ENCODE measurements at regions not wholly inside any gene's neighbourhood (a gene's known extent, or its start where the extent isn't known, plus 50 kb on each side); places are given as distances from the start of the nearest gene placed in this dataset.
A peak's percentile ranks its signal among the peaks of the same experiment; 100 is the strongest.

DNA sequence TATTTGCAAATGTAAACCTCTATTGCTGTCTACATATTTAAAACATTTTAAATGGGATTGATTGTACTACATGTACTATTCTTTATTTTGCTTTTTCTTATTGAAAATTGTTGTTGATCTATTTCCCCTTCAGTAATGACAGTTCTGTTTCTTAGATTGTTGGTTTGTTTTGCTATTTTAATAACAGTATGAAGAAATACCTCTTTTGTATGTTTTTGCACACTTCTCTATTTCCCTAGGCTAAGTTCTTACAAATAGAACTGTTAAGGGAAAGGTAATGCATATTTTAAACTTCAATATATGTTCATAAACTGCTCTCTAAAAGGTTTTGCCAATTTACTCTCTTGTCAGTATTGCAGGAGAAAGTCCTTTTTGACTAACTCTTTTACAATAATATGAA is 195.0 kb upstream of the PRPS1L1 start:
- no peak for DNase-seq (ENCODE audit: low read depth)
- no peak overlapping the region for H3K4me3 ChIP-seq (ENCODE audit: low read depth, low read length)
- TF ChIP-seq, protein P1, sequence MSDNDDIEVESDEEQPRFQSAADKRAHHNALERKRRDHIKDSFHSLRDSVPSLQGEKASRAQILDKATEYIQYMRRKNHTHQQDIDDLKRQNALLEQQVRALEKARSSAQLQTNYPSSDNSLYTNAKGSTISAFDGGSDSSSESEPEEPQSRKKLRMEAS (IDR thresholded peaks at IDR 0.05; ENCODE audit: low read depth, low read length): no peak
- TF ChIP-seq MYC (IDR thresholded peaks at IDR 0.05; ENCODE audit: low read depth, low read length) (no peak), POLR2A (IDR thresholded peaks at IDR 0.05; ENCODE audit: extremely low read depth, insufficient read length) (no peak)
- TF ChIP-seq, protein P2, sequence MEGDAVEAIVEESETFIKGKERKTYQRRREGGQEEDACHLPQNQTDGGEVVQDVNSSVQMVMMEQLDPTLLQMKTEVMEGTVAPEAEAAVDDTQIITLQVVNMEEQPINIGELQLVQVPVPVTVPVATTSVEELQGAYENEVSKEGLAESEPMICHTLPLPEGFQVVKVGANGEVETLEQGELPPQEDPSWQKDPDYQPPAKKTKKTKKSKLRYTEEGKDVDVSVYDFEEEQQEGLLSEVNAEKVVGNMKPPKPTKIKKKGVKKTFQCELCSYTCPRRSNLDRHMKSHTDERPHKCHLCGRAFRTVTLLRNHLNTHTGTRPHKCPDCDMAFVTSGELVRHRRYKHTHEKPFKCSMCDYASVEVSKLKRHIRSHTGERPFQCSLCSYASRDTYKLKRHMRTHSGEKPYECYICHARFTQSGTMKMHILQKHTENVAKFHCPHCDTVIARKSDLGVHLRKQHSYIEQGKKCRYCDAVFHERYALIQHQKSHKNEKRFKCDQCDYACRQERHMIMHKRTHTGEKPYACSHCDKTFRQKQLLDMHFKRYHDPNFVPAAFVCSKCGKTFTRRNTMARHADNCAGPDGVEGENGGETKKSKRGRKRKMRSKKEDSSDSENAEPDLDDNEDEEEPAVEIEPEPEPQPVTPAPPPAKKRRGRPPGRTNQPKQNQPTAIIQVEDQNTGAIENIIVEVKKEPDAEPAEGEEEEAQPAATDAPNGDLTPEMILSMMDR (IDR thresholded peaks at IDR 0.05; ENCODE audit: low read depth, low read length): no peak

DNA sequence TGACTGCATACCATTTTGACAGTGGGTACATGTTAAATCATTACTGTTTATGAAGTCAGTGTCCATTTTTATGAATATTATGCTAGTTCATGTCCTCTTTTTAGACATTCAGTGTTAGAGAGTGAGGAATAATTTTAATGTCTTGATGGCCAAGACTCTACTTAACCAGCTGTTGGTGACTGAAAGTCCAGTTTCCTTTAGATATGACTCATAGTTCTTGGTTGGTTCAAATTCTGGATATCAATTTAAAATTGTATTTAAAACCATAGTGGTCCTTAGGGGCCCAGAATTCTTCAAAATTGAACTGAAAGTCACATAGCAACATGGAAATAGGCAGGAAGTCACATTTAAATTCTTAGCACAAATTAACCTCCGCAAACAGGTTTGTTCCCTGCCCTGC is 196.5 kb upstream of the PRPS1L1 start:
- H3K4me3 ChIP-seq (ENCODE audit: low read depth, low read length): no peak overlapping the region
- TF ChIP-seq, protein P2 (IDR thresholded peaks at IDR 0.05; ENCODE audit: low read depth, low read length): no peak
- TF ChIP-seq, protein P1 (IDR thresholded peaks at IDR 0.05; ENCODE audit: low read depth, low read length): no peak
- TF ChIP-seq MYC (IDR thresholded peaks at IDR 0.05; ENCODE audit: low read depth, low read length) (no peak), POLR2A (IDR thresholded peaks at IDR 0.05; ENCODE audit: extremely low read depth, insufficient read length) (no peak)
- DNase-seq (ENCODE audit: low read depth): no peak

DNA sequence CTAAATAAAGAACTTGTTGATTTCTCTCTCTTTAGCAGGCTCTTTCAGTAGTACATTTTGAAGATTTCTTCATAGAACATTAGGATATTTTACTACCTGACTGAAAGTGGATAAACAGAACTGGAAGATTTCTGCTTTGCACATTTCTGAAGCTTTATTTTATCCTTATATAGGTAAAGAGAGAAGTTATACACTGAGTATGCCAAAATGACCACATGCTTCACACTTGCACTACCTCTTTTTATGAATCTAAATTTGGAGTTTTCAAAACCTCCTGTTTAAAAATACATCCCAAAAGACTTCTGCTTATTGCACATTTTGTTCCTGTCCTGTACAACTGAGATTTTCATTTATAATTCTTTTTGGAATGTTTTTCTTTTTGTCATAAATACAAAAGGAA is 197.4 kb upstream of the PRPS1L1 start:
- DNase-seq (ENCODE audit: low read depth): peak; percentile 8
- TF ChIP-seq POLR2A (IDR thresholded peaks at IDR 0.05; ENCODE audit: extremely low read depth, insufficient read length): no peak
- TF ChIP-seq, protein P2 (IDR thresholded peaks at IDR 0.05; ENCODE audit: low read depth, low read length): no peak
- TF ChIP-seq, protein P1 (IDR thresholded peaks at IDR 0.05; ENCODE audit: low read depth, low read length): no peak
- TF ChIP-seq MYC (IDR thresholded peaks at IDR 0.05; ENCODE audit: low read depth, low read length): no peak
- H3K4me3 ChIP-seq (ENCODE audit: low read depth, low read length): no peak overlapping the region

DNA sequence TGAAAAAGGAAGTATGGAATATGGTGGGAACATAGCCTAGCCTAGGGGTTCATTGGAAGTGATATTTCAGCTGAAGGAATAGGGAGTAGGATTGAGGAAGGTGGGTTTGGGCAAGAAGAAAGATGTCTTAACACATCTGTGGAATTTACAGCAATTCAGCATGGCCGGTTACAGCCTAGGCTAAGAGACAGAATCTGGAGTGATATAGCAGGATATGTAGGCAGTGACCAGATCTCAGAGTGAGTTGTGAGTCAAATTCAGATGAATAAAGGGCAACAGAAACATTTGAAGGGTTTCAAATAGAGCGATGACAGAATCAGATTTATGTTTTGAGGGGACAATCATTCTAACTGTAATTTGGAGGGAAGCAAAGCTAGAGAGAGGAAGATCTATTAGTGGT is 199.0 kb upstream of the PRPS1L1 start:
- TF ChIP-seq POLR2A (IDR thresholded peaks at IDR 0.05; ENCODE audit: extremely low read depth, insufficient read length): no peak
- TF ChIP-seq MYC (IDR thresholded peaks at IDR 0.05; ENCODE audit: low read depth, low read length): no peak
- TF ChIP-seq, protein P1 (IDR thresholded peaks at IDR 0.05; ENCODE audit: low read depth, low read length): no peak
- TF ChIP-seq, protein P2 (IDR thresholded peaks at IDR 0.05; ENCODE audit: low read depth, low read length): no peak
- no peak overlapping the region for H3K4me3 ChIP-seq (ENCODE audit: low read depth, low read length)
- no peak for DNase-seq (ENCODE audit: low read depth)

DNA sequence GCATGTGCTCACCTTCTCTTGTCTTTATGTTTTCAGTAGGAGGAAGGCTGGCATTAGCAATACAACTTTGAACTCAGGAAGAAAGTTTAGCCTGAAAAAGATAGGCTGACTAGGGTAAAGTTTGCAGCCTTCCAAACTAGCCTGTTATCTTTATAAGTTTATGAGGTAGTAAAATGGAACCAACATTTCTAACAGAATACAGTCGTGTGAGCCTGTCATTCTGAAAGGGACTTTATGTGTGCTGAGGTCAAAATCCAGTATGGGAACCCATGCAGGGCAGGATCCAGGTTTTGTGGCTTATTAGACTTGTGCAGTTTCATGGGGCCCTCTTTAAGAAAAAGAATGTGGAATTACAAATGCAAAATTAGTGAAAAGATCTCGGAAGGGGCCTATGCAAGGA is 201.0 kb upstream of the PRPS1L1 start:
- DNase-seq (ENCODE audit: low read depth): no peak
- H3K4me3 ChIP-seq (ENCODE audit: low read depth, low read length): no peak overlapping the region
- TF ChIP-seq, protein P1 (IDR thresholded peaks at IDR 0.05; ENCODE audit: low read depth, low read length): no peak
- TF ChIP-seq MYC (IDR thresholded peaks at IDR 0.05; ENCODE audit: low read depth, low read length) (no peak), POLR2A (IDR thresholded peaks at IDR 0.05; ENCODE audit: extremely low read depth, insufficient read length) (no peak)
- TF ChIP-seq, protein P2 (IDR thresholded peaks at IDR 0.05; ENCODE audit: low read depth, low read length): no peak

DNA sequence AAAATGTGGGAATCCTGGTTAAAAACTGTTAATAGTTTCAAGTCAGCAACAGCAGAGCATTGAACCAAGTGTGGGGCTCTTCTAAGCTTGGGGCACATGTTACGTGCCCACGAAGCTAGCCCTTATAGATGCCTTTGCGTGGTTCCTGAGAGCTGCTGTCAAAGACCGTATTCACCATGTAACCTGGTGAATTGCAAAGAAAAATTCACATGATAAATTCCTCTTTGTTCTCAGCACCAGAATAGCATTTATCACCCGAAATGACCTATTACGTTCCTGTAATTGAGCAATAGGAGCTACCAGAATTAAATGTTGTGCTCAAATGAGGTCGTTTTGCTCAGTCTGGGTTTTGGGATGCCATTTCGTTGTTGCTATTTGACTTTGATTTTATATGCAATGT is 202.6 kb upstream of the PRPS1L1 start:
- no peak for DNase-seq (ENCODE audit: low read depth)
- TF ChIP-seq POLR2A (IDR thresholded peaks at IDR 0.05; ENCODE audit: extremely low read depth, insufficient read length) (no peak), MYC (IDR thresholded peaks at IDR 0.05; ENCODE audit: low read depth, low read length) (no peak)
- TF ChIP-seq, protein P2 (IDR thresholded peaks at IDR 0.05; ENCODE audit: low read depth, low read length): no peak
- TF ChIP-seq, protein P1 (IDR thresholded peaks at IDR 0.05; ENCODE audit: low read depth, low read length): no peak
- no peak overlapping the region for H3K4me3 ChIP-seq (ENCODE audit: low read depth, low read length)

All from NB4 (cell line).